HEK293 (cell line): ENCODE measurements at regions not wholly inside any gene's neighbourhood (a gene's known extent, or its start where the extent isn't known, plus 50 kb on each side); places are given as distances from the start of the nearest gene placed in this dataset.

Experiments
- CTCF ChIA-PET: fragments of 350-600 bp; formaldehyde crosslinking; extraction: SDS; loops from one replicate; lab custom pipeline; 2021; ENCODE audit warnings: antibody characterized with exemption; lab: Yijun Ruan, JAX
- POLR2A ChIA-PET: fragments of 300-600 bp; formaldehyde crosslinking; extraction: SDS; loops from one replicate; lab custom pipeline; 2020; ENCODE audit warnings: antibody characterized with exemption, inconsistent platforms; lab: Yijun Ruan, JAX
- H3K27ac ChIP-seq: fragments of 200-500 bp; sonication (Bioruptor generic); 2 replicates; pipeline ENCODE4 v1.5.1; 2014; ENCODE audit warnings: low read depth, low read length, control low read depth, inconsistent platforms; ENCODE audit errors: extremely low read depth
- H3K36me3 ChIP-seq, 2 experiments: fragments of 200-500 bp in 1 of 2; sonication (Bioruptor generic) in 1 of 2; 1 replicate in 1 of 2; 2 replicates in 1 of 2; pipeline ENCODE4 v1.5.1; 2014 to 2017; ENCODE audit warnings: inconsistent platforms in 2 of 2, low read length in 2 of 2; ENCODE audit not compliant: control insufficient read depth in 2 of 2, insufficient read depth in 1 of 2
- H3K4me1 ChIP-seq: fragments of 200-500 bp; sonication (Bioruptor generic); 2 replicates; pipeline ENCODE4 v1.5.1; 2014; ENCODE audit warnings: mild to moderate bottlenecking, low read length, inconsistent platforms; ENCODE audit not compliant: control insufficient read depth, insufficient read depth
- H3K4me3 ChIP-seq: 2 replicates; pipeline ENCODE4 v1.5.1; 2011; ENCODE audit warnings: low read depth, mild to moderate bottlenecking, control low read depth, low read length, moderate library complexity
- H3K9me3 ChIP-seq: fragments of 200-500 bp; sonication (Bioruptor generic); 2 replicates; pipeline ENCODE4 v1.5.1; 2014; ENCODE audit warnings: low read depth, low read length, inconsistent platforms; ENCODE audit not compliant: control insufficient read depth, insufficient read depth
- GLIS1 ChIP-seq: fragments of 450-650 bp; formaldehyde crosslinking; IDR thresholded peaks from 2 replicates; pipeline ENCODE4 v1.5.1; 2016; ENCODE audit warnings: missing biosample characterization, missing genetic modification characterization
- PBX3 ChIP-seq: sonication (generic); formaldehyde crosslinking; IDR thresholded peaks from 2 replicates; pipeline ENCODE4 v1.8.1; 2022; ENCODE audit warnings: mild to moderate bottlenecking, moderate library complexity, missing genetic modification reagents
- PRDM4 ChIP-seq: fragments of 450-650 bp; formaldehyde crosslinking; IDR thresholded peaks from 2 replicates; pipeline ENCODE4 v1.5.1; 2017; ENCODE audit warnings: missing biosample characterization, missing genetic modification characterization
- YY2 ChIP-seq: fragments of 450-650 bp; formaldehyde crosslinking; IDR thresholded peaks from 2 replicates; pipeline ENCODE4 v1.5.1; 2016; ENCODE audit warnings: missing biosample characterization, missing genetic modification characterization
- ZBTB17 ChIP-seq: fragments of 450-650 bp; formaldehyde crosslinking; IDR thresholded peaks from 2 replicates; pipeline ENCODE4 v1.5.1; 2016; ENCODE audit warnings: missing biosample characterization, missing genetic modification characterization
- ZBTB7A ChIP-seq: fragments of 450-650 bp; formaldehyde crosslinking; IDR thresholded peaks from 2 replicates; pipeline ENCODE4 v1.5.1; 2016; ENCODE audit warnings: low read depth, missing biosample characterization, missing genetic modification characterization
- ZNF114 ChIP-seq: fragments of 450-650 bp; formaldehyde crosslinking; IDR thresholded peaks from 2 replicates; pipeline ENCODE4 v1.5.0; 2017; ENCODE audit warnings: missing biosample characterization, missing genetic modification characterization
- ZNF121 ChIP-seq: fragments of 450-650 bp; formaldehyde crosslinking; IDR thresholded peaks from 2 replicates; pipeline ENCODE4 v1.5.1; 2016; ENCODE audit warnings: missing biosample characterization, missing genetic modification characterization
- ZNF157 ChIP-seq: fragments of 450-650 bp; formaldehyde crosslinking; IDR thresholded peaks from 2 replicates; pipeline ENCODE4 v1.5.1; 2016; ENCODE audit warnings: missing biosample characterization, missing genetic modification characterization
- ZNF280C ChIP-seq: fragments of 450-650 bp; formaldehyde crosslinking; IDR thresholded peaks from 2 replicates; pipeline ENCODE4 v1.5.1; 2016; ENCODE audit warnings: missing biosample characterization, missing genetic modification characterization
- ZNF280D ChIP-seq: fragments of 450-650 bp; formaldehyde crosslinking; IDR thresholded peaks from 2 replicates; pipeline ENCODE4 v1.5.1; 2016; ENCODE audit warnings: missing biosample characterization, missing genetic modification characterization
- ZNF501 ChIP-seq: fragments of 450-650 bp; formaldehyde crosslinking; IDR thresholded peaks from 2 replicates; pipeline ENCODE4 v1.5.1; 2016; ENCODE audit warnings: missing biosample characterization, missing genetic modification characterization
- ZNF660 ChIP-seq: fragments of 450-650 bp; IDR thresholded peaks from 2 replicates; pipeline ENCODE4 v1.5.1; 2018; ENCODE audit warnings: missing biosample characterization, mild to moderate bottlenecking, missing genetic modification characterization
- ZNF777 ChIP-seq: fragments of 450-650 bp; formaldehyde crosslinking; IDR thresholded peaks from 2 replicates; pipeline ENCODE4 v1.5.1; 2017; ENCODE audit warnings: missing biosample characterization, missing genetic modification characterization, borderline replicate concordance
- ZNF791 ChIP-seq: fragments of 450-650 bp; formaldehyde crosslinking; IDR thresholded peaks from 2 replicates; pipeline ENCODE4 v1.5.1; 2016; ENCODE audit warnings: missing biosample characterization, missing genetic modification characterization
- ZSCAN16 ChIP-seq: fragments of 450-650 bp; formaldehyde crosslinking; IDR thresholded peaks from 2 replicates; pipeline ENCODE4 v1.5.1; 2016; ENCODE audit warnings: missing biosample characterization, missing genetic modification characterization
- ZSCAN23 ChIP-seq: fragments of 450-650 bp; formaldehyde crosslinking; IDR thresholded peaks from 2 replicates; pipeline ENCODE4 v1.5.1; 2016; ENCODE audit warnings: missing biosample characterization, missing genetic modification characterization
- ZSCAN30 ChIP-seq: fragments of 450-650 bp; IDR thresholded peaks from 2 replicates; pipeline ENCODE4 v1.5.1; 2018; ENCODE audit warnings: missing biosample characterization, mild to moderate bottlenecking, missing genetic modification characterization, moderate library complexity
- ZSCAN4 ChIP-seq: fragments of 450-650 bp; formaldehyde crosslinking; IDR thresholded peaks from 2 replicates; pipeline ENCODE4 v1.5.1; 2017; ENCODE audit warnings: missing biosample characterization, missing genetic modification characterization
- TF ChIP-seq, protein P1 (sequence below): fragments of 450-650 bp; formaldehyde crosslinking; IDR thresholded peaks from 2 replicates; pipeline ENCODE4 v1.5.1; 2016; ENCODE audit warnings: missing biosample characterization, missing genetic modification characterization

- Histone ChIP-seq H3K4me1 (no peaks in the 10 kb centered on the region), H3K9me3 (no peaks in the 10 kb centered on the region), H3K4me3 (no peak overlapping the region), H3K27ac (no peak overlapping the region)
- POLR2A ChIA-PET = no interaction called here
- CTCF ChIA-PET = interaction anchor here (1.0 to 3.5 kb wide), 7 partner anchors 8 to 250 kb away, joined by 3 to 25 read pairs (median 4); no protein-coding TSS in a partner anchor
- TF ChIP-seq, protein P1, sequence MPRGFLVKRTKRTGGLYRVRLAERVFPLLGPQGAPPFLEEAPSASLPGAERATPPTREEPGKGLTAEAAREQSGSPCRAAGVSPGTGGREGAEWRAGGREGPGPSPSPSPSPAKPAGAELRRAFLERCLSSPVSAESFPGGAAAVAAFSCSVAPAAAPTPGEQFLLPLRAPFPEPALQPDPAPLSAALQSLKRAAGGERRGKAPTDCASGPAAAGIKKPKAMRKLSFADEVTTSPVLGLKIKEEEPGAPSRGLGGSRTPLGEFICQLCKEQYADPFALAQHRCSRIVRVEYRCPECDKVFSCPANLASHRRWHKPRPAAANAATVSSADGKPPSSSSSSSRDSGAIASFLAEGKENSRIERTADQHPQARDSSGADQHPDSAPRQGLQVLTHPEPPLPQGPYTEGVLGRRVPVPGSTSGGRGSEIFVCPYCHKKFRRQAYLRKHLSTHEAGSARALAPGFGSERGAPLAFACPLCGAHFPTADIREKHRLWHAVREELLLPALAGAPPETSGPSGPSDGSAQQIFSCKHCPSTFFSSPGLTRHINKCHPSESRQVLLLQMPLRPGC (tag by site-specific recombination) = no peak
- TF ChIP-seq ZBTB17 (no peak), ZNF157 (tag by site-specific recombination) (no peak), YY2 (no peak), ZNF280D (tag by site-specific recombination) (no peak), ZNF791 (tag by site-specific recombination) (no peak), ZNF121 (tag by site-specific recombination) (no peak), ZNF280C (no peak), ZNF114 (tag by site-specific recombination) (no peak), ZBTB7A (tag by site-specific recombination) (no peak), ZSCAN16 (tag by site-specific recombination) (no peak), ZNF501 (tag by site-specific recombination) (no peak), ZNF777 (tag by site-specific recombination) (no peak), ZSCAN4 (tag by site-specific recombination) (no peak), PBX3 (CRISPR knock-in tag) (no peak), PRDM4 (tag by site-specific recombination) (no peak), ZNF660 (tag by site-specific recombination) (no peak), GLIS1 (no peak), ZSCAN23 (tag by site-specific recombination) (no peak), ZSCAN30 (tag by site-specific recombination) (no peak)
- TF ChIP-seq, all 188 proteins: peak for 0
- no peaks in the 10 kb centered on the region for H3K36me3 ChIP-seq
Observed at GRCh38 chr7:22002726-22003125, 57.0 kb upstream of the CDCA7L start.
